ENCODE measurements at regions not wholly inside any gene's neighbourhood (a gene's known extent, or its start where the extent isn't known, plus 50 kb on each side); places are given as distances from the start of the nearest gene placed in this dataset.

GRCh38 chr2:129729646-129730045 lies 249.8 kb upstream of the RAB6C start:
- TF ChIP-seq Cebpa-rat (IDR thresholded peaks at IDR 0.05), result no peak
- Histone ChIP-seq H3K9ac (no peak overlapping the region), H3K4me1 (peaks cover 19 to 43% (median 39%) of the 10 kb centered on the region in 10 experiments), H3K27ac (no peak overlapping the region), H4K20me1 (no peaks in the 10 kb centered on the region; a peak in 1 of 22 replicates), H3K9me3 (replicated peaks in 1 of 11) (no peaks in the 10 kb centered on the region), H3K36me3 (no peaks in the 10 kb centered on the region), H3K27me3 (no peaks in the 10 kb centered on the region), H3K4me2 (no peak overlapping the region), H3K4me3 (no peak overlapping the region)

DNA sequence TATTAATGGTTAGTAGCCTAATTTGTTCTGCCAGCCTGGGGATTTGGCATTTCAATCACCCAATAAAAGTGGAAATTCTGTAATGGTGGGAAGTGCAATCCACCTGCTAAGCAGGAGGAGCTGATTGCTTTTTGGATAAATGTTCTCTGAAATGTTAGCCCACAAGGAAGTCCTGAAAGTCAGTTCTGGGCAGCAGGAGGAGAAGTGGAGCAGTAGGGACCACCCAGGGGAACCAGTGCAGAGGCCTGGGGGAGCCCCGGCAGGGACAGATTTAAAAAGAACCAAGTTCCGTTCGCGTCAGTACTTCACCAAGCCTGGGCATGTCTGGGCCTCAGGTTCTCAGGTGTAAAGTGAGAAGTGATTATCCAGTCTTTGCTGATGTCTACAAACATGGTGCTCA lies 248.5 kb upstream of the RAB6C start:
- Histone ChIP-seq H3K27me3 (no peaks in the 10 kb centered on the region), H3K9me3 (replicated peaks in 1 of 11) (no peaks in the 10 kb centered on the region), H3K4me1 (peaks cover 19 to 46% (median 41%) of the 10 kb centered on the region in 10 experiments), H3K9ac (no peak overlapping the region), H4K20me1 (no peaks in the 10 kb centered on the region; a peak in 1 of 22 replicates), H3K36me3 (no peaks in the 10 kb centered on the region), H3K4me3 (no peak overlapping the region), H3K27ac (no peak overlapping the region), H3K4me2 (peak overlapping the region in 9 of 11 experiments; percentile 14 to 83 (median 70); a peak in 13 of 22 replicates)
- no peak for TF ChIP-seq Cebpa-rat (IDR thresholded peaks at IDR 0.05)

GRCh38 chr2:129731907-129732629 lies 247.4 kb upstream of the RAB6C start:
- no peaks in the 10 kb centered on the region for H3K36me3 ChIP-seq
- no peak for TF ChIP-seq Cebpa-rat (IDR thresholded peaks at IDR 0.05)
- H3K27ac ChIP-seq, result peak overlapping the region in 2 of 11 experiments; percentile 19 to 40; a peak in 4 of 22 replicates
- H4K20me1 ChIP-seq, result no peaks in the 10 kb centered on the region; a peak in 1 of 22 replicates
- peak overlapping the region; percentile 36 to 83 (median 63); a peak in 21 of 22 replicates for H3K4me2 ChIP-seq
- H3K9me3 ChIP-seq (replicated peaks in 1 of 11), result no peaks in the 10 kb centered on the region
- peaks cover 19 to 46% (median 41%) of the 10 kb centered on the region in 10 experiments for H3K4me1 ChIP-seq
- no peak overlapping the region for H3K9ac ChIP-seq
- H3K27me3 ChIP-seq, result no peaks in the 10 kb centered on the region
- no peak overlapping the region for H3K4me3 ChIP-seq

DNA sequence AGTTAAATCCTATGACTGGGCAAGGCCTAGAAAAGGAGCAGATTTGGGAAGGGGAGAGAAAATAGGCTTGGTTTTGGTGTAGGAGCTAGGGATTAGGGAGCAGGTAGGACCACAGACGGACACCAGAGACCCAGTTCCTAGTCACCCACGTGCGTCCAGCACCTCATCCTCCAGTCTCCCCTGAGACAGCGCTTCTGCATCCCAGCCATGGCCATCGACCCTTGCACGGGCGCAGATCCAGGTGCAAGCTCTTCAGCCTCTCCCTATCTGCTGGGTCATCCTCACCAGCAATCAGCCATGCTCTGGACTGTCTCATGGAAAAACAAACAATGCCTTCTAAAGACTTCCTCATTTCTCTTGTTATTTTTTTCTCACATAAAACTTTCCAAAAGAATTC lies 246.8 kb upstream of the RAB6C start:
- Histone ChIP-seq H3K27ac (peak overlapping the region in 4 of 11 experiments; percentile 16 to 54 (median 30); a peak in 7 of 22 replicates), H3K4me1 (peaks cover 19 to 46% (median 41%) of the 10 kb centered on the region in 10 experiments), H4K20me1 (no peaks in the 10 kb centered on the region; a peak in 1 of 22 replicates), H3K9ac (no peak overlapping the region), H3K9me3 (replicated peaks in 1 of 11) (no peaks in the 10 kb centered on the region), H3K4me3 (no peak overlapping the region), H3K4me2 (peak overlapping the region; percentile 36 to 83 (median 63)), H3K27me3 (no peaks in the 10 kb centered on the region), H3K36me3 (no peaks in the 10 kb centered on the region)
- no peak for TF ChIP-seq Cebpa-rat (IDR thresholded peaks at IDR 0.05)

- Histone ChIP-seq H3K9me3 (replicated peaks in 1 of 11) (no peaks in the 10 kb centered on the region), H3K36me3 (no peaks in the 10 kb centered on the region), H3K4me2 (peak overlapping the region; percentile 36 to 83 (median 63); a peak in 21 of 22 replicates), H3K4me1 (peaks cover 19 to 46% (median 41%) of the 10 kb centered on the region in 10 experiments), H4K20me1 (no peaks in the 10 kb centered on the region; a peak in 1 of 22 replicates), H3K4me3 (no peak overlapping the region), H3K9ac (peak overlapping the region in 1 of 11 experiments; percentile 15; a peak in 1 of 22 replicates), H3K27me3 (no peaks in the 10 kb centered on the region), H3K27ac (peak overlapping the region in 5 of 11 experiments; percentile 12 to 54 (median 19); a peak in 7 of 22 replicates)
- no peak for TF ChIP-seq Cebpa-rat (IDR thresholded peaks at IDR 0.05)
Measured at GRCh38 chr2:129733041-129733440, 246.4 kb upstream of the RAB6C start.

DNA sequence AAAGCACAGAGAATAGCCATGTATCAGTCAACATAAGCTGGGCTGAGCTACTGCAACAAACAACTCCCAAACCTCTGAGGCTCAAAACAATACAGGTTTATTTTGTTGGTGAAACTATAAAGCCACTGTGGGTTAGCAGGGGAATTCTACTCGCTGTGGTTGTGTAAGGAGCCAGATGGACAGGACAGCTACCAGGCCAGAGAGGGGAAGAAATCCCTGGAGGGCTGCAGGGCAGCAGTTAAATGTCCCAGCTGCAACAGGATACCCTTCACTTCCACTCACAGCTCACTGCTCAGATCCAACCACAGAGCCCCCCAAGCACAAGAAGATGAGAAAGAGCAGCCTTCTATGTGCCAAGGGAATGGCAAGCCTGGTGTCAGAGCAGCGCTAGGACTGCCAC lies 245.9 kb upstream of the RAB6C start:
- Histone ChIP-seq H3K27me3 (no peaks in the 10 kb centered on the region), H3K27ac (peak overlapping the region in 3 of 11 experiments; percentile 12 to 48 (median 40); a peak in 4 of 22 replicates), H3K36me3 (no peaks in the 10 kb centered on the region), H3K4me3 (no peak overlapping the region), H3K9me3 (replicated peaks in 1 of 11) (no peaks in the 10 kb centered on the region), H4K20me1 (no peaks in the 10 kb centered on the region; a peak in 1 of 22 replicates), H3K4me2 (peak overlapping the region; percentile 29 to 83 (median 63); a peak in 19 of 22 replicates), H3K9ac (peak overlapping the region in 1 of 11 experiments; percentile 15; a peak in 1 of 22 replicates), H3K4me1 (peaks cover 19 to 46% (median 41%) of the 10 kb centered on the region in 10 experiments)
- 0 out of 22 replicates have a peak, but pooled peaks of 1 of the 11 experiments have one; percentile 32 for TF ChIP-seq Cebpa-rat (IDR thresholded peaks at IDR 0.05)

DNA sequence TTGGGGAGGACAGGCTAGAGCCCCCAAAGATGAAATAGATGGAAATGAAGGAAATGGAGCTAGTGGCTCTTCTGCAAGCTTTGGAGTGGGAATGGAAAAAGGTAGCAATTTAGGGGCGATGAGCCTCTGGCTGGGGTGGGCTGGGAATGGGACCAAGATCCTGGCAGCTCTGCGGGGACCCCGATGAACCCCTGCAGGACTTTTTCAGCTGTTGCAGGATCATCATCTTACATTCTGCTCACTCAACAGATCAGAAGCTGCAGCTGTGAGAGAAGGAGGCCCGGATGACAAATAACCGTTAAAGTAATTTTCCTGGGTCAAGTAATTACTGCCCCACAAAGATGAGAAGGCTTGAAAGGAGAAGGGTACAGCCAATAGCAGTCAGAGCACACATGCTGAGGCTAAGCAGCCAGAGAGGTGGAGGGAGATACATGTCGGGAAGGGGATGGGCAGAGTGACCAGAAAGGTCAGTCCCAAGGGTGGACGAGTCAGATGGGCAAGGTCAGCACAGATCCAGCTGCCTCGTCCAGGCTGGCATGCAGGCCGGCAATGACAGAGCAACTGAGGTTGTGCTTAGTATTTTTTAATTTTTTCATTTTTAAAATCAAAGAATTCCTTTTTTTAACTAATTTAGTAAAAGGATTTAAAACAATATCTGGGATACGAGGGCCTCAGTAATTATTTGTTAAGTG lies 245.0 kb upstream of the RAB6C start:
- peak overlapping the region in 2 of 11 experiments; percentile 32 to 46; a peak in 2 of 22 replicates for H3K9ac ChIP-seq
- H4K20me1 ChIP-seq, result no peaks in the 10 kb centered on the region; a peak in 1 of 22 replicates

DNA sequence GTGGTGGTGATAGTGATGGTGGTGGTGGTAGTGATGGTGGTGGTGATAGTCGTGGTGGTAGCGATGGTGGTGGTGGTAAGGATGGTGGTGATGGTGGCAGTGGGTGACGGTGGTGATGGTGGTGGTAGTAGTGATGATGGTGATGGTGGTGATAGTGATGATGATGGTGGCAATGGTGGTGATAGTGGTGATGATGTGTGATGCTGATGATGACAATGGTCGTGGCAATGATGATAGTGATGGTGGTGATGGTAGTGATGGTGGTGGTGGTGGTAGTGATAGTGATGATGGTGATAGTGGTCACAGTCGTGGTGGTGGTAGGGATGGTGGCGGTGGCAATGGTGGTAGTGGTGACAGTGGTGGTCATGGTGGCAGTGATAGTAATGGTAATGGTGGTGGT lies 243.9 kb upstream of the RAB6C start:
- H3K9me3 ChIP-seq (replicated peaks in 1 of 11), result no peaks in the 10 kb centered on the region
- H3K27me3 ChIP-seq, result no peaks in the 10 kb centered on the region
- H4K20me1 ChIP-seq, result no peaks in the 10 kb centered on the region; a peak in 1 of 22 replicates
- peaks cover 19 to 45% (median 40%) of the 10 kb centered on the region in 10 experiments for H3K4me1 ChIP-seq
- TF ChIP-seq Cebpa-rat (IDR thresholded peaks at IDR 0.05), result no peak
- H3K27ac ChIP-seq, result no peak overlapping the region
- no peak overlapping the region for H3K9ac ChIP-seq
- H3K4me3 ChIP-seq, result no peak overlapping the region
- H3K36me3 ChIP-seq, result no peaks in the 10 kb centered on the region
- H3K4me2 ChIP-seq, result no peak overlapping the region

More for the DNA sequence above, 245.0 kb upstream of the RAB6C start:
- Histone ChIP-seq H3K9me3 (replicated peaks in 1 of 11) (no peaks in the 10 kb centered on the region), H3K4me3 (no peak overlapping the region), H3K36me3 (no peaks in the 10 kb centered on the region), H3K27me3 (no peaks in the 10 kb centered on the region), H3K27ac (peak overlapping the region in 4 of 11 experiments; percentile 40 to 55 (median 48); a peak in 5 of 22 replicates), H3K4me2 (peak overlapping the region in 9 of 11 experiments; percentile 41 to 83 (median 70); a peak in 18 of 22 replicates), H3K4me1 (peaks cover 19 to 46% (median 41%) of the 10 kb centered on the region in 10 experiments)
- no peak for TF ChIP-seq Cebpa-rat (IDR thresholded peaks at IDR 0.05)

Data from BLaER1 treated with 17β-estradiol and CSF1 and Interleukin-3, amounts not matched to agents 10 nM and 100 nM (cell line).